ENCODE measurements at regions not wholly inside any gene's neighbourhood (a gene's known extent, or its start where the extent isn't known, plus 50 kb on each side); places are given as distances from the start of the nearest gene placed in this dataset.

- no peak for TF ChIP-seq POU6F1 (CRISPR knock-in tag; IDR thresholded peaks at IDR 0.05; ENCODE audit: borderline replicate concordance, low read depth)
- TF ChIP-seq ZNF8 (CRISPR knock-in tag; IDR thresholded peaks at IDR 0.05): no peak
- no peak for TF ChIP-seq RARB (CRISPR knock-in tag; IDR thresholded peaks at IDR 0.05)
Measured at GRCh38 chr5:175374166-175374875, 69.7 kb downstream of the DRD1 start (continued).

- TF ChIP-seq POU6F1 (CRISPR knock-in tag; IDR thresholded peaks at IDR 0.05; ENCODE audit: borderline replicate concordance, low read depth) (no peak), ZNF565 (CRISPR knock-in tag; conservative IDR thresholded peaks at IDR 0.05; ENCODE audit: low read depth) (no peak), ZNF70 (CRISPR knock-in tag; IDR thresholded peaks at IDR 0.05) (no peak), ZNF8 (CRISPR knock-in tag; IDR thresholded peaks at IDR 0.05) (no peak), TCF4 (CRISPR knock-in tag; IDR thresholded peaks at IDR 0.05; ENCODE audit: borderline replicate concordance) (no peak), BACH2 (CRISPR knock-in tag; IDR thresholded peaks at IDR 0.05; ENCODE audit: borderline replicate concordance) (no peak), OSR1 (CRISPR knock-in tag; IDR thresholded peaks at IDR 0.05) (no peak), RARB (CRISPR knock-in tag; IDR thresholded peaks at IDR 0.05) (no peak), CREB5 (CRISPR knock-in tag; IDR thresholded peaks at IDR 0.05; ENCODE audit: low read depth) (no peak), ARNTL (CRISPR knock-in tag; IDR thresholded peaks at IDR 0.05; ENCODE audit: borderline replicate concordance, low read depth) (no peak), ESRRG (CRISPR knock-in tag; IDR thresholded peaks at IDR 0.05) (no peak), ZFP30 (CRISPR knock-in tag; IDR thresholded peaks at IDR 0.05) (no peak), ISL1 (CRISPR knock-in tag; IDR thresholded peaks at IDR 0.05) (no peak), PATZ1 (CRISPR knock-in tag; IDR thresholded peaks at IDR 0.05; ENCODE audit: borderline replicate concordance) (no peak), GLIS3 (CRISPR knock-in tag; IDR thresholded peaks at IDR 0.05) (no peak), ZC3H10 (CRISPR knock-in tag; IDR thresholded peaks at IDR 0.05) (no peak)
- no peak for ATAC-seq
Measured at GRCh38 chr5:175365866-175366265, 78.1 kb downstream of the DRD1 start.

GRCh38 chr5:175363300-175363699 is 80.7 kb downstream of the DRD1 start:
- no peak for ATAC-seq
- TF ChIP-seq ARNTL (CRISPR knock-in tag; IDR thresholded peaks at IDR 0.05; ENCODE audit: borderline replicate concordance, low read depth): no peak
- no peak for TF ChIP-seq OSR1 (CRISPR knock-in tag; IDR thresholded peaks at IDR 0.05)
- TF ChIP-seq ZNF8 (CRISPR knock-in tag; IDR thresholded peaks at IDR 0.05): no peak
- TF ChIP-seq PATZ1 (CRISPR knock-in tag; IDR thresholded peaks at IDR 0.05; ENCODE audit: borderline replicate concordance): no peak
- no peak for TF ChIP-seq CSRNP3 (CRISPR knock-in tag; IDR thresholded peaks at IDR 0.05)
